PC-3 (cell line): ENCODE measurements at regions not wholly inside any gene's neighbourhood (a gene's known extent, or its start where the extent isn't known, plus 50 kb on each side); places are given as distances from the start of the nearest gene placed in this dataset.

ENCODE experiments used
- EZH2 ChIP-seq: fragments of 300-600 bp; sonication (generic); IDR thresholded peaks from one replicate; pipeline ENCODE4 v1.6.1; 2017; ENCODE audit warnings: antibody characterized with exemption, mild to moderate bottlenecking, low read length; ENCODE audit not compliant: unreplicated experiment
- EZH2phosphoT487 ChIP-seq: fragments of 300-600 bp; sonication (generic); IDR thresholded peaks from 2 replicates; pipeline ENCODE4 v1.6.1; 2018; ENCODE audit warnings: mild to moderate bottlenecking, antibody characterized with exemption, low read length, borderline replicate concordance
- TF ChIP-seq, protein P1 (sequence below): fragments of 300-600 bp; sonication (generic); conservative IDR thresholded peaks from 2 replicates; pipeline ENCODE4 v1.5.1; 2017; ENCODE audit warnings: antibody characterized with exemption, low read depth, mild to moderate bottlenecking, low read length

GRCh38 chr16:49972280-49972679 lies 52.7 kb upstream of the CNEP1R1 start:
- TF ChIP-seq EZH2phosphoT487: no peak
- TF ChIP-seq, protein P1, sequence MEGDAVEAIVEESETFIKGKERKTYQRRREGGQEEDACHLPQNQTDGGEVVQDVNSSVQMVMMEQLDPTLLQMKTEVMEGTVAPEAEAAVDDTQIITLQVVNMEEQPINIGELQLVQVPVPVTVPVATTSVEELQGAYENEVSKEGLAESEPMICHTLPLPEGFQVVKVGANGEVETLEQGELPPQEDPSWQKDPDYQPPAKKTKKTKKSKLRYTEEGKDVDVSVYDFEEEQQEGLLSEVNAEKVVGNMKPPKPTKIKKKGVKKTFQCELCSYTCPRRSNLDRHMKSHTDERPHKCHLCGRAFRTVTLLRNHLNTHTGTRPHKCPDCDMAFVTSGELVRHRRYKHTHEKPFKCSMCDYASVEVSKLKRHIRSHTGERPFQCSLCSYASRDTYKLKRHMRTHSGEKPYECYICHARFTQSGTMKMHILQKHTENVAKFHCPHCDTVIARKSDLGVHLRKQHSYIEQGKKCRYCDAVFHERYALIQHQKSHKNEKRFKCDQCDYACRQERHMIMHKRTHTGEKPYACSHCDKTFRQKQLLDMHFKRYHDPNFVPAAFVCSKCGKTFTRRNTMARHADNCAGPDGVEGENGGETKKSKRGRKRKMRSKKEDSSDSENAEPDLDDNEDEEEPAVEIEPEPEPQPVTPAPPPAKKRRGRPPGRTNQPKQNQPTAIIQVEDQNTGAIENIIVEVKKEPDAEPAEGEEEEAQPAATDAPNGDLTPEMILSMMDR: no peak
- no peak for TF ChIP-seq EZH2
